ENCODE measurements at regions not wholly inside any gene's neighbourhood (a gene's known extent, or its start where the extent isn't known, plus 50 kb on each side); places are given as distances from the start of the nearest gene placed in this dataset.

DNA sequence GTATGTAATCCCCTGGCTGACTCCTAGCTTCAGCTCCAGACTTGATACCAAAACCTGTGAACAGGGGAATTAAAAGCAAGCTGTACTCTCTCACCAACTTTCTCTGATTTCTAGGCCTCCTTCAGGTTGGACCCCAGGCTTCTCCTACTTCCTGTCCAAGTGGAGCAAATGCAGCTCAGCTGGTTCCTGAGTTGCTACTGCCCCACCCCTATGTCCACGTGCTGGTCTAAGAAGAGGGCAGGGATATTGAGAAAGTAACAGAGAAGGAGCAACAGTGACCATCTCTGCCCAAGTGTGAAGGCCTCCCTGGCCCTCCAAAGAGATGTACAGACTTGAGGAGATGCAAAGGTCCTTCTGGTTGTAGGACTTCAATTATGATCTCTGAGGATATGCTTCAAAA, 188.3 kb upstream of the MCHR2 start:
- TF ChIP-seq CTCF (conservative IDR thresholded peaks at IDR 0.05; ENCODE audit: low read depth, low read length), result no peak
- no peak overlapping the region for H3K4me3 ChIP-seq (ENCODE audit: low read depth, low read length)
- DNase-seq (ENCODE audit: low read depth), result no peak

DNA sequence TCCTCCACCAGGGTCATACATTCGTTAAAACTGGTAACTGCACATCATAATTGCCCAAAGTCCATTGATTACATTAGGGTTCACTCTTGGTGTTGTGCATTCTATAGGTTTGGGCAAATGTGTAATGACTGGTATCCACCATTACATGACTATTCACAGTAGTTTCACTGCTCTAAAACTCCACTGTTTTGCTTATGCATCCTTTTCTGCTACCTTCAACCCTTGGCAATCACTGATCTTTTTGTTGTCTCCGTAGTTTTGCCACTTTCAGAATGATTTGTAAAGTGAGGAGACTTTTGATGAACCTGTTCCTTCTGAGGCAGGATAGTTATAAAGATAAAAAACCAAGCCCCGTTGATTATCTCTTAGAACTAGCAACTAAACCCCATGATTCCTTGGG, 187.3 kb upstream of the MCHR2 start:
- no peak for DNase-seq (ENCODE audit: low read depth)
- TF ChIP-seq CTCF (conservative IDR thresholded peaks at IDR 0.05; ENCODE audit: low read depth, low read length), result no peak
- H3K4me3 ChIP-seq (ENCODE audit: low read depth, low read length), result no peak overlapping the region

DNA sequence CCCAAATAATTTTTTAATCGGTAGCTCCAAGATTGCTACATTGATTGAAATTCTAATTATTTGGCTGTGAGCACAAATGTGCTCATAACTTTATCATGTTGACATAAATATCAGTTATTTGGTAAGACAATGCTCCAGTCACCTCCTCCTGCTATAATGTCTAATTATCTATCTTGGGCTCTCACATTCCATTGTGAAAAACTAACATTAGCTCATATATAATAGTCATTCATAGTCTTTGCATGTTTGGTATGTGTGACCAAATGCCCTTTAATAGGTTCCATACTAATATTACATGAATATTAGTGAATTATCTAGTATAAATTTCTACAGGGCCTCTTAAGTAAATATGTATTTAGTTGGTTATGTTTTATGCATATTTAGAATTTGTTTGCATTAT, 185.6 kb upstream of the MCHR2 start:
- TF ChIP-seq CTCF (conservative IDR thresholded peaks at IDR 0.05; ENCODE audit: low read depth, low read length), result no peak
- DNase-seq (ENCODE audit: low read depth), result no peak
- no peak overlapping the region for H3K4me3 ChIP-seq (ENCODE audit: low read depth, low read length)

DNA sequence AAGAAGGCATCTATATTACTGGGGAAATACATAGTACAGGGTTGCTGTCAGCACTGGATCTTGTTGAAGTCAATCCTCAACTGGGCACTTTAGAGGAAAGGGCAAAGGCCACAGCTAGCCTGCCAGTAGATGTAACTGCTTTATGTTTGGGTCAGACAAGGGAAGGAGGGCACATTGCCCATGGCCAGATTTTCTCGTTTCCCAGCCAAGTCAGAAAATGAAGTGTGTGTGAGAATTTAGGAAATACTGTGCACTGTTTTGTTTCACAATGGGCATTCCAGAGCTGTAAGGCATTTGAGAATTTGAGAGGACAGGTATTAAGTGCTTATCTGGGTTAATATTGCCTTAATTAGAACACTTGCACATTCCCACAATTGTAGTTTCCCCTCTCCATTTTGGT, 183.9 kb upstream of the MCHR2 start:
- H3K4me3 ChIP-seq (ENCODE audit: low read depth, low read length), result no peak overlapping the region
- no peak for DNase-seq (ENCODE audit: low read depth)
- no peak for TF ChIP-seq CTCF (conservative IDR thresholded peaks at IDR 0.05; ENCODE audit: low read depth, low read length)

GRCh38 chr6:100176951-100177710, 183.1 kb upstream of the MCHR2 start:
- no peak for DNase-seq (ENCODE audit: low read depth)
- no peak for TF ChIP-seq CTCF (conservative IDR thresholded peaks at IDR 0.05; ENCODE audit: low read depth, low read length)
- H3K4me3 ChIP-seq (ENCODE audit: low read depth, low read length), result no peak overlapping the region

DNA sequence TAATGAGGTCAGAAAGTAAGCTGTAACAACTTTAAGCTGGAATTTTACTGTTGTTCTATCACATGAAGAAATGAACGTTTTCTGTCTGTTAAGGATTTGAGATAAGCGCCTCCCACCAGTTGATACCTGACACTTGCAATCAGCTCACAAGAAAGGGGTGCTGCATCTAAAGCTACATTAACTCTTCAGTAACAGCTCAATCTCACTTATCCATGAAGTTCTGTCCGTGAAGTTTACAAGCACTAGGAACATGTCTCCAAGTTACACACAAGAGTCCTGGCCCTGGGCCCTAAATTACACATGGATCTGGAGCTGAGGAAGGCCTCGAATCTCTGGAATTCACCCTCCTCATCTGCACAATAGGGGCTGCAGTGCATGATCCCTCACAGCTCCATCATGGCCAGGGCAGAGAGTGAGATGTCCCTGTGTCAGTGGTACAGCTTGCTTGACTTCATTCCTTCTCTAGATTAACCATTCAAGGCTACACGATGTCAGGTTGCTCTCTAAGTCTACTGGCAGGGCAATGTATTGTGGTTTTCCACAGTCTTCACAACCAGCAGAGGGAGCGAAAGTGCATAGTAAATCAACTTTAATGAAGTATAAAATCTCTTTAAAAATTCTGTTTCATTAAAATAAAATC, 182.4 kb upstream of the MCHR2 start:
- TF ChIP-seq CTCF (conservative IDR thresholded peaks at IDR 0.05; ENCODE audit: low read depth, low read length), result peak; percentile 70
- peak; percentile 84 for DNase-seq (ENCODE audit: low read depth)
- no peak overlapping the region for H3K4me3 ChIP-seq (ENCODE audit: low read depth, low read length)

All from choroid plexus epithelial cell (primary cell).